Activated T-cell treated with anti-CD3 and anti-CD28 coated beads, Interleukin-2, amount 50 U/mL, for 24 hours (primary cell): ENCODE measurements at regions not wholly inside any gene's neighbourhood (a gene's known extent, or its start where the extent isn't known, plus 50 kb on each side); places are given as distances from the start of the nearest gene placed in this dataset.
"Not testable (repeated sequence)": the region's sequence is repeated elsewhere in the genome, so short reads cannot be mapped to it uniquely, and the experiment has no call there.

Experiments
- DNase-seq: peaks from one replicate; pipeline ENCODE4 v3.0.0-alpha.2; 2020
- H3K27ac Mint-ChIP-seq: 2 replicates; pipeline ENCODE4 v1.8.0; 2020; ENCODE audit warnings: mild to moderate bottlenecking, mixed read lengths
- H3K27me3 Mint-ChIP-seq: 2 replicates; pipeline ENCODE4 v1.8.0; 2020; ENCODE audit warnings: mixed read lengths
- H3K36me3 Mint-ChIP-seq: 2 replicates; pipeline ENCODE4 v1.8.0; 2020; ENCODE audit warnings: low read depth, mixed read lengths
- H3K4me1 Mint-ChIP-seq: 2 replicates; pipeline ENCODE4 v1.8.0; 2020; ENCODE audit warnings: low read depth, mixed read lengths
- H3K4me3 Mint-ChIP-seq: 2 replicates; pipeline ENCODE4 v1.8.0; 2020; ENCODE audit warnings: mild to moderate bottlenecking, moderate library complexity, mixed read lengths
- H3K9me3 Mint-ChIP-seq: 2 replicates; pipeline ENCODE4 v1.8.0; 2020; ENCODE audit warnings: mixed read lengths

- no peaks in the 10 kb centered on the region for H3K9me3 Mint-ChIP-seq
- H3K27ac Mint-ChIP-seq = no peak overlapping the region
- H3K36me3 Mint-ChIP-seq = no peaks in the 10 kb centered on the region
- DNase-seq = no peak
- no peak overlapping the region for H3K4me3 Mint-ChIP-seq
- no peaks in the 10 kb centered on the region for H3K4me1 Mint-ChIP-seq
- no peaks in the 10 kb centered on the region for H3K27me3 Mint-ChIP-seq
Observed at GRCh38 chr3:5861151-5861550, 673.6 kb downstream of the EDEM1 start.

- no peak overlapping the region for H3K27ac Mint-ChIP-seq
- no peaks in the 10 kb centered on the region for H3K36me3 Mint-ChIP-seq
- no peak for DNase-seq
- no peaks in the 10 kb centered on the region for H3K27me3 Mint-ChIP-seq
- peaks cover 3% of the 10 kb centered on the region for H3K9me3 Mint-ChIP-seq
- no peak overlapping the region for H3K4me3 Mint-ChIP-seq
- H3K4me1 Mint-ChIP-seq = no peaks in the 10 kb centered on the region
Observed at GRCh38 chr3:5874931-5875341, 687.4 kb downstream of the EDEM1 start.

GRCh38 chr3:5888851-5889250 lies 701.3 kb downstream of the EDEM1 start:
- Mint-ChIP-seq H3K9me3 (peaks cover 4% of the 10 kb centered on the region), H3K4me1 (no peaks in the 10 kb centered on the region), H3K36me3 (no peaks in the 10 kb centered on the region), H3K27me3 (no peaks in the 10 kb centered on the region), H3K4me3 (no peak overlapping the region), H3K27ac (no peak overlapping the region)
- no peak for DNase-seq

- Mint-ChIP-seq H3K27ac (no peak overlapping the region), H3K27me3 (no peaks in the 10 kb centered on the region)
Observed at GRCh38 chr3:5889374-5889773, 701.9 kb downstream of the EDEM1 start.

GRCh38 chr3:5891711-5892110 lies 704.2 kb downstream of the EDEM1 start:
- Mint-ChIP-seq H3K36me3 (no peaks in the 10 kb centered on the region), H3K4me3 (no peak overlapping the region), H3K27me3 (no peaks in the 10 kb centered on the region), H3K4me1 (no peaks in the 10 kb centered on the region), H3K9me3 (peaks cover 4% of the 10 kb centered on the region), H3K27ac (no peak overlapping the region)
- DNase-seq = no peak

More at GRCh38 chr3:5889374-5889773, 701.9 kb downstream of the EDEM1 start:
- peaks cover 4% of the 10 kb centered on the region for H3K9me3 Mint-ChIP-seq
- H3K4me1 Mint-ChIP-seq = no peaks in the 10 kb centered on the region
- no peaks in the 10 kb centered on the region for H3K36me3 Mint-ChIP-seq
- DNase-seq = no peak
- no peak overlapping the region for H3K4me3 Mint-ChIP-seq

GRCh38 chr3:5898106-5898505 lies 710.6 kb downstream of the EDEM1 start:
- Mint-ChIP-seq H3K4me1 (no peaks in the 10 kb centered on the region), H3K36me3 (no peaks in the 10 kb centered on the region), H3K9me3 (no peaks in the 10 kb centered on the region), H3K27ac (no peak overlapping the region), H3K27me3 (no peaks in the 10 kb centered on the region), H3K4me3 (no peak overlapping the region)
- DNase-seq = no peak

GRCh38 chr3:5899014-5899761 lies 711.7 kb downstream of the EDEM1 start:
- no peak for DNase-seq
- Mint-ChIP-seq H3K27ac (no peak overlapping the region), H3K9me3 (no peaks in the 10 kb centered on the region), H3K4me3 (no peak overlapping the region), H3K27me3 (no peaks in the 10 kb centered on the region), H3K4me1 (no peaks in the 10 kb centered on the region), H3K36me3 (no peaks in the 10 kb centered on the region)

- H3K36me3 Mint-ChIP-seq = no peaks in the 10 kb centered on the region
- no peak overlapping the region for H3K4me3 Mint-ChIP-seq
- no peaks in the 10 kb centered on the region for H3K4me1 Mint-ChIP-seq
- H3K27ac Mint-ChIP-seq = no peak overlapping the region
- DNase-seq = no peak
- H3K9me3 Mint-ChIP-seq = peaks cover 7% of the 10 kb centered on the region
- no peaks in the 10 kb centered on the region for H3K27me3 Mint-ChIP-seq
Observed at GRCh38 chr3:5917932-5918331, 730.4 kb downstream of the EDEM1 start.

- H3K9me3 Mint-ChIP-seq = peaks cover 7% of the 10 kb centered on the region
- H3K4me1 Mint-ChIP-seq = no peaks in the 10 kb centered on the region
- no peaks in the 10 kb centered on the region for H3K27me3 Mint-ChIP-seq
- no peak overlapping the region for H3K27ac Mint-ChIP-seq
- H3K4me3 Mint-ChIP-seq = no peak overlapping the region
- H3K36me3 Mint-ChIP-seq = no peaks in the 10 kb centered on the region
- no peak for DNase-seq
Observed at GRCh38 chr3:5918626-5919025, 731.1 kb downstream of the EDEM1 start.

GRCh38 chr3:5929027-5929426 lies 741.5 kb downstream of the EDEM1 start:
- no peaks in the 10 kb centered on the region for H3K27me3 Mint-ChIP-seq
- no peak overlapping the region for H3K27ac Mint-ChIP-seq
- H3K9me3 Mint-ChIP-seq = no peaks in the 10 kb centered on the region
- H3K36me3 Mint-ChIP-seq = no peaks in the 10 kb centered on the region
- H3K4me1 Mint-ChIP-seq = no peaks in the 10 kb centered on the region
- no peak for DNase-seq
- no peak overlapping the region for H3K4me3 Mint-ChIP-seq

GRCh38 chr3:5944061-5944460 lies 756.6 kb downstream of the EDEM1 start:
- H3K4me1 Mint-ChIP-seq, H3K36me3 Mint-ChIP-seq, DNase-seq, H3K9me3 Mint-ChIP-seq, H3K4me3 Mint-ChIP-seq, H3K27me3 Mint-ChIP-seq, H3K27ac Mint-ChIP-seq: not testable (repeated sequence)

GRCh38 chr3:5948084-5948483 lies 760.6 kb downstream of the EDEM1 start:
- Mint-ChIP-seq H3K4me3 (no peak overlapping the region), H3K36me3 (no peaks in the 10 kb centered on the region), H3K9me3 (no peaks in the 10 kb centered on the region), H3K27me3 (no peaks in the 10 kb centered on the region), H3K4me1 (no peaks in the 10 kb centered on the region), H3K27ac (no peak overlapping the region)
- no peak for DNase-seq

- Mint-ChIP-seq H3K27me3 (no peaks in the 10 kb centered on the region), H3K9me3 (no peaks in the 10 kb centered on the region), H3K4me1 (no peaks in the 10 kb centered on the region), H3K4me3 (no peak overlapping the region), H3K36me3 (no peaks in the 10 kb centered on the region), H3K27ac (no peak overlapping the region)
- no peak for DNase-seq
Observed at GRCh38 chr3:5951026-5951425, 763.5 kb downstream of the EDEM1 start.

- Mint-ChIP-seq H3K36me3 (no peaks in the 10 kb centered on the region), H3K27ac (no peak overlapping the region), H3K9me3 (peaks cover 3% of the 10 kb centered on the region), H3K4me3 (no peak overlapping the region), H3K27me3 (no peaks in the 10 kb centered on the region), H3K4me1 (no peaks in the 10 kb centered on the region)
- no peak for DNase-seq
Observed at GRCh38 chr3:5972586-5972985, 785.1 kb downstream of the EDEM1 start.

GRCh38 chr3:5974630-5975322 lies 787.3 kb downstream of the EDEM1 start:
- Mint-ChIP-seq H3K4me3 (no peak overlapping the region), H3K36me3 (no peaks in the 10 kb centered on the region), H3K4me1 (no peaks in the 10 kb centered on the region), H3K27ac (no peak overlapping the region), H3K9me3 (no peaks in the 10 kb centered on the region), H3K27me3 (no peaks in the 10 kb centered on the region)
- no peak for DNase-seq
